T-cell (primary cell): ENCODE measurements at regions not wholly inside any gene's neighbourhood (a gene's known extent, or its start where the extent isn't known, plus 50 kb on each side); places are given as distances from the start of the nearest gene placed in this dataset.

Experiments used
- ATAC-seq, 4 experiments: fragments of 200-7000 bp in 3 of 4; fragments of 150-1000 bp in 1 of 4; cut with Tn5 transposase; replicated peaks in 1 of 4; 1 replicate in 3 of 4; 2 replicates in 1 of 4; pipeline ENCODE4 v1.10.0; 2021; ENCODE audit warnings: moderate library complexity in 3 of 4, mild to moderate bottlenecking in 2 of 4, moderate number of reproducible peaks in 1 of 4
- CTCF ChIA-PET, 2 donors: fragments of 300-600 bp; sonication (Branson Sonifier 250); formaldehyde crosslinking; loops; one replicate each; lab custom pipeline; 2022; ENCODE audit warnings: antibody characterized with exemption in 2 of 2; lab: Charles Lee
- POLR2A ChIA-PET, 2 donors: fragments of 300-600 bp; sonication (Branson Sonifier 250); formaldehyde crosslinking; loops; one replicate each; lab custom pipeline; 2022; ENCODE audit warnings: antibody characterized with exemption in 2 of 2; lab: Charles Lee
- DNase-seq, 35 experiments: peaks; one replicate each; pipeline versions ENCODE4 v3.0.0 to v3.0.0-alpha.2; 2013 to 2023
- H3K27ac ChIP-seq: one replicate; pipeline ENCODE4 v1.5.1; 2013; ENCODE audit warnings: low read length
- H3K27me3 ChIP-seq, 2 experiments: replicated peaks in 1 of 2; 1 replicate in 1 of 2; 2 replicates in 1 of 2; pipeline versions ENCODE4 v1.6.1 to v1.7.0; 2013; ENCODE audit warnings: low read length in 1 of 2, mixed read lengths in 1 of 2; ENCODE audit not compliant: control insufficient read depth in 2 of 2, insufficient read depth in 2 of 2; ENCODE audit errors: extremely low read depth in 1 of 2
- H3K36me3 ChIP-seq, 2 donors: 1 replicate in 1 of 2; 2 replicates in 1 of 2; pipeline versions ENCODE4 v1.6.1 to v1.7.0; 2013; ENCODE audit warnings: low read length in 1 of 2; ENCODE audit not compliant: control insufficient read depth in 2 of 2, insufficient read depth in 1 of 2; ENCODE audit errors: extremely low read depth in 1 of 2
- H3K4me1 ChIP-seq, 2 experiments: 1 replicate in 1 of 2; 2 replicates in 1 of 2; pipeline versions ENCODE4 v1.6.1 to v1.7.0; 2013; ENCODE audit warnings: low read length in 2 of 2, mixed read lengths in 1 of 2; ENCODE audit not compliant: insufficient read depth in 2 of 2, control insufficient read depth in 1 of 2; ENCODE audit errors: extremely low read depth in 1 of 2
- H3K4me3 ChIP-seq, 2 donors: 1 replicate in 1 of 2; 2 replicates in 1 of 2; pipeline versions ENCODE4 v1.5.1 to v1.7.0; 2013; ENCODE audit warnings: mild to moderate bottlenecking in 2 of 2, low read length in 1 of 2, moderate library complexity in 1 of 2; ENCODE audit not compliant: control insufficient read depth in 1 of 2; ENCODE audit errors: extremely low read depth in 1 of 2
- H3K9me3 ChIP-seq: 2 replicates; pipeline ENCODE4 v1.7.0; 2013
- H3K27ac Mint-ChIP-seq, 2 donors: one replicate each; pipeline ENCODE4 v1.8.0; 2020 to 2021; ENCODE audit warnings: mild to moderate bottlenecking in 2 of 2, mixed read lengths in 2 of 2
- H3K27me3 Mint-ChIP-seq, 2 donors: one replicate each; pipeline ENCODE4 v1.8.0; 2021 to 2022; ENCODE audit warnings: mixed read lengths in 2 of 2
- H3K36me3 Mint-ChIP-seq: one replicate; pipeline ENCODE4 v1.8.0; 2021; ENCODE audit warnings: mixed read lengths
- H3K4me1 Mint-ChIP-seq, 3 donors: one replicate each; pipeline ENCODE4 v1.8.0; 2020 to 2022; ENCODE audit warnings: mixed read lengths in 3 of 3, mild to moderate bottlenecking in 1 of 3
- H3K4me3 Mint-ChIP-seq, 3 donors: one replicate each; pipeline ENCODE4 v1.8.0; 2020 to 2022; ENCODE audit warnings: mild to moderate bottlenecking in 3 of 3, mixed read lengths in 3 of 3, moderate library complexity in 3 of 3
- H3K9me3 Mint-ChIP-seq, 3 donors: one replicate each; pipeline ENCODE4 v1.8.0; 2020 to 2022; ENCODE audit warnings: mixed read lengths in 3 of 3
- WGBS: methylation state at CpG from one replicate; pipeline ENCODE4 v1.1.5; 2013; ENCODE audit warnings: missing lambda C conversion rate; ENCODE audit not compliant: insufficient coverage; 5-methylcytosine and 5-hydroxymethylcytosine counted together

- WGBS: no CpG with 5 or more reads among the region's 3 CpGs
- Histone ChIP-seq H3K27ac (no peak overlapping the region), H3K4me3 (no peak overlapping the region), H3K27me3 (no peaks in the 10 kb centered on the region), H3K9me3 (no peaks in the 10 kb centered on the region), H3K36me3 (no peaks in the 10 kb centered on the region), H3K4me1 (no peaks in the 10 kb centered on the region)
- ChIA-PET POLR2A (no interaction called here), CTCF (no interaction called here)
- no peak for DNase-seq
- H3K4me3 Mint-ChIP-seq: no peak overlapping the region
- peaks cover 6 to 20% (median 17%) of the 10 kb centered on the region in 3 donors for H3K9me3 Mint-ChIP-seq
- no peaks in the 10 kb centered on the region for H3K27me3 Mint-ChIP-seq
- H3K36me3 Mint-ChIP-seq: no peaks in the 10 kb centered on the region
- no peaks in the 10 kb centered on the region for H3K4me1 Mint-ChIP-seq
- no peak overlapping the region for H3K27ac Mint-ChIP-seq
- no peak for ATAC-seq
Measured at GRCh38 chr5:113965225-113965624, 396.6 kb upstream of the KCNN2 start.

GRCh38 chr5:113969901-113970300, 392.0 kb upstream of the KCNN2 start:
- H3K27ac ChIP-seq: no peak overlapping the region
- POLR2A ChIA-PET: no interaction called here
- DNase-seq (no peak), ATAC-seq (no peak)
- no peak overlapping the region for H3K4me3 Mint-ChIP-seq
- H3K36me3 Mint-ChIP-seq: no peaks in the 10 kb centered on the region
- no peaks in the 10 kb centered on the region for H3K27me3 Mint-ChIP-seq
- H3K4me1 ChIP-seq: no peaks in the 10 kb centered on the region
- no peak overlapping the region for H3K27ac Mint-ChIP-seq
- H3K9me3 Mint-ChIP-seq: peaks cover 4 to 9% (median 6%) of the 10 kb centered on the region in 3 donors
- no peaks in the 10 kb centered on the region for H3K27me3 ChIP-seq
- CTCF ChIA-PET: no interaction called here
- no peaks in the 10 kb centered on the region for H3K9me3 ChIP-seq
- no peaks in the 10 kb centered on the region for H3K4me1 Mint-ChIP-seq
- H3K36me3 ChIP-seq: no peaks in the 10 kb centered on the region
- H3K4me3 ChIP-seq: no peak overlapping the region

GRCh38 chr5:113971454-113971853, 390.4 kb upstream of the KCNN2 start:
- Histone ChIP-seq H3K27me3 (no peaks in the 10 kb centered on the region), H3K9me3 (no peaks in the 10 kb centered on the region), H3K27ac (no peak overlapping the region), H3K4me1 (no peaks in the 10 kb centered on the region), H3K36me3 (no peaks in the 10 kb centered on the region), H3K4me3 (no peak overlapping the region)
- no peaks in the 10 kb centered on the region for H3K4me1 Mint-ChIP-seq
- ChIA-PET POLR2A (no interaction called here), CTCF (no interaction called here)
- no peak for ATAC-seq
- no peaks in the 10 kb centered on the region for H3K36me3 Mint-ChIP-seq
- peaks cover 4 to 9% (median 4%) of the 10 kb centered on the region in 3 donors for H3K9me3 Mint-ChIP-seq
- H3K27ac Mint-ChIP-seq: no peak overlapping the region
- no peak overlapping the region for H3K4me3 Mint-ChIP-seq
- H3K27me3 Mint-ChIP-seq: no peaks in the 10 kb centered on the region
- DNase-seq: no peak
- WGBS: 70% methylated on average over 1 of the region's 1 CpG

GRCh38 chr5:113974976-113975375, 386.9 kb upstream of the KCNN2 start:
- H3K9me3 Mint-ChIP-seq: peaks cover 6 to 9% (median 6%) of the 10 kb centered on the region in 3 donors
- POLR2A ChIA-PET: no interaction called here
- no peak for ATAC-seq
- Histone ChIP-seq H3K27ac (no peak overlapping the region), H3K4me1 (no peaks in the 10 kb centered on the region), H3K36me3 (no peaks in the 10 kb centered on the region), H3K27me3 (no peaks in the 10 kb centered on the region), H3K4me3 (no peak overlapping the region), H3K9me3 (no peaks in the 10 kb centered on the region)
- no peak overlapping the region for H3K27ac Mint-ChIP-seq
- no peaks in the 10 kb centered on the region for H3K4me1 Mint-ChIP-seq
- no peaks in the 10 kb centered on the region for H3K27me3 Mint-ChIP-seq
- no peak for DNase-seq
- no peaks in the 10 kb centered on the region for H3K36me3 Mint-ChIP-seq
- WGBS: no CpG with 5 or more reads among the region's 1 CpG
- no peak overlapping the region for H3K4me3 Mint-ChIP-seq
- CTCF ChIA-PET: no interaction called here

GRCh38 chr5:113984928-113985327, 376.9 kb upstream of the KCNN2 start:
- no peaks in the 10 kb centered on the region for H3K36me3 ChIP-seq
- no peaks in the 10 kb centered on the region for H3K27me3 ChIP-seq
- ChIA-PET POLR2A (no interaction called here), CTCF (no interaction called here)
- DNase-seq (no peak), ATAC-seq (no peak)
- peaks cover 2 to 8% (median 4%) of the 10 kb centered on the region in 3 donors for H3K9me3 Mint-ChIP-seq
- H3K4me3 Mint-ChIP-seq: no peak overlapping the region
- H3K4me3 ChIP-seq: no peak overlapping the region
- H3K27ac Mint-ChIP-seq: no peak overlapping the region
- H3K27ac ChIP-seq: no peak overlapping the region
- H3K4me1 Mint-ChIP-seq: no peaks in the 10 kb centered on the region
- WGBS: no CpG with 5 or more reads among the region's 2 CpGs
- H3K36me3 Mint-ChIP-seq: no peaks in the 10 kb centered on the region
- H3K27me3 Mint-ChIP-seq: no peaks in the 10 kb centered on the region
- H3K9me3 ChIP-seq: no peaks in the 10 kb centered on the region
- no peaks in the 10 kb centered on the region for H3K4me1 ChIP-seq

- 77% methylated on average over 3 of the region's 4 CpGs for WGBS
- ChIA-PET POLR2A (no interaction called here), CTCF (interaction anchor here in 1 of 2 donors (0.7 kb wide), 1 partner anchor 15 kb away, joined by 3 read pairs; no protein-coding TSS in a partner anchor)
- H3K4me1 ChIP-seq: no peaks in the 10 kb centered on the region
- no peaks in the 10 kb centered on the region for H3K27me3 Mint-ChIP-seq
- no peak overlapping the region for H3K4me3 ChIP-seq
- H3K36me3 Mint-ChIP-seq: no peaks in the 10 kb centered on the region
- H3K9me3 Mint-ChIP-seq: peaks cover 1 to 8% (median 8%) of the 10 kb centered on the region in 3 donors
- H3K27me3 ChIP-seq: no peaks in the 10 kb centered on the region
- no peak overlapping the region for H3K27ac ChIP-seq
- DNase-seq (no peak), ATAC-seq (no peak)
- H3K36me3 ChIP-seq: no peaks in the 10 kb centered on the region
- no peaks in the 10 kb centered on the region for H3K4me1 Mint-ChIP-seq
- H3K4me3 Mint-ChIP-seq: no peak overlapping the region
- H3K27ac Mint-ChIP-seq: no peak overlapping the region
- H3K9me3 ChIP-seq: no peaks in the 10 kb centered on the region
Measured at GRCh38 chr5:113985505-113985904, 376.4 kb upstream of the KCNN2 start.

GRCh38 chr5:113989278-113989912, 372.5 kb upstream of the KCNN2 start:
- ChIA-PET CTCF (no interaction called here), POLR2A (no interaction called here)
- ATAC-seq (no peak), DNase-seq (no peak)
- Mint-ChIP-seq H3K9me3 (peaks cover 5 to 9% (median 8%) of the 10 kb centered on the region in 3 donors), H3K4me3 (no peak overlapping the region), H3K36me3 (no peaks in the 10 kb centered on the region), H3K4me1 (no peaks in the 10 kb centered on the region), H3K27ac (no peak overlapping the region), H3K27me3 (no peaks in the 10 kb centered on the region)
- Histone ChIP-seq H3K9me3 (no peaks in the 10 kb centered on the region), H3K4me3 (no peak overlapping the region), H3K27ac (no peak overlapping the region), H3K36me3 (no peaks in the 10 kb centered on the region), H3K4me1 (no peaks in the 10 kb centered on the region), H3K27me3 (no peaks in the 10 kb centered on the region)
- no CpG with 5 or more reads among the region's 6 CpGs for WGBS
